GM12873 (cell line): ENCODE measurements at regions not wholly inside any gene's neighbourhood (a gene's known extent, or its start where the extent isn't known, plus 50 kb on each side); places are given as distances from the start of the nearest gene placed in this dataset.

ENCODE experiments used
- TF ChIP-seq, protein P1 (sequence below): IDR thresholded peaks from 2 replicates; pipeline ENCODE4 v1.5.1; 2012; ENCODE audit warnings: low read depth, mild to moderate bottlenecking, moderate library complexity, low read length, control low read depth; ENCODE audit not compliant: insufficient read depth; ENCODE audit errors: missing control alignments

DNA sequence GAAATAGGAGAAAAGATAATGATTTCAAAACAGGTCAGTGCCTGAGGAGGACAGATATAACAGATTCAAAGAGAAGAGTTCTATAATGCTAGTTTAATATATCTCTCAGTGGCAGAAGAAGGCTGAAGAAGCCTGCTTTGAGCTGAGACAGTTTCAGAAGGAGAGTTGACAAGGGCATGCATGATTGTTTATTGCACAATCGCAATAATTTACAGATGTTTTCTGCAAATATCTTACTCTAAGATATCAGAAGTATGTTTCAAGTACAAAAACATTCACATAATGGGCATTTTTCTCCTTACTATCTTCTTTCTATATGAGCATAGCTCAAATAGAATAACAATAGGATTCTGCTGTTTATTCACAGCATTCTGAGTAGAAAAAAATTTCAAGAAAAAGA is 557.7 kb upstream of the NRSN1 start:
- TF ChIP-seq, protein P1, sequence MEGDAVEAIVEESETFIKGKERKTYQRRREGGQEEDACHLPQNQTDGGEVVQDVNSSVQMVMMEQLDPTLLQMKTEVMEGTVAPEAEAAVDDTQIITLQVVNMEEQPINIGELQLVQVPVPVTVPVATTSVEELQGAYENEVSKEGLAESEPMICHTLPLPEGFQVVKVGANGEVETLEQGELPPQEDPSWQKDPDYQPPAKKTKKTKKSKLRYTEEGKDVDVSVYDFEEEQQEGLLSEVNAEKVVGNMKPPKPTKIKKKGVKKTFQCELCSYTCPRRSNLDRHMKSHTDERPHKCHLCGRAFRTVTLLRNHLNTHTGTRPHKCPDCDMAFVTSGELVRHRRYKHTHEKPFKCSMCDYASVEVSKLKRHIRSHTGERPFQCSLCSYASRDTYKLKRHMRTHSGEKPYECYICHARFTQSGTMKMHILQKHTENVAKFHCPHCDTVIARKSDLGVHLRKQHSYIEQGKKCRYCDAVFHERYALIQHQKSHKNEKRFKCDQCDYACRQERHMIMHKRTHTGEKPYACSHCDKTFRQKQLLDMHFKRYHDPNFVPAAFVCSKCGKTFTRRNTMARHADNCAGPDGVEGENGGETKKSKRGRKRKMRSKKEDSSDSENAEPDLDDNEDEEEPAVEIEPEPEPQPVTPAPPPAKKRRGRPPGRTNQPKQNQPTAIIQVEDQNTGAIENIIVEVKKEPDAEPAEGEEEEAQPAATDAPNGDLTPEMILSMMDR = no peak

DNA sequence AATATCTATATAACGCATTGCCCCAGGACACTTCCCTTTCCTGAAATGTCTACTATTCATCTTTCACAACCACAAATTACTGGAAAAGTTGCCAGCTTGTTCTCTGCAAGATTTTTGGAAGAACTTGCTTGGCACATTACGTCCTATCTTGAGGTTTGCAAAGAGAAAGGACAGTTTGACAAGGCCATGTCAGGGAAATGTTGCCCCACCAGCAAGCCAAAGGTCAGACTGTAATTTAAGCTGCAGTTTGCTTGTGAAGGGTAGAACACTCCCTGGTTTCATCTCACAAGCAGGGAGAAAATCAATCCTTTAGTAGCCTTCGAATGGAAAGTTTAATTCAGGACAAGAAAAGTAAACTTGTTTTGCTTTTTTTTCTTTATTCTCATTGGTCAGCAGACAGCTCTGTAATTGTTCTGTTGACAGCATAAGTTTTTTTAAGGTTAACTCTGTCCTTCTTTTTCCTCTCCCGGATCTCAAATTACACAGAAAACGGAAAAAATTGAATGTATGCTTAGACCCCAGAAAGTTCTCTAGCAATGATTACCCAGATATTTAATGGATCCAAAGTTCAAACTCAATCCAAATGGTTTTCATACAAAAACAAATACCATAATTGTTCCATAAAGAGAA is 541.8 kb upstream of the NRSN1 start:
- TF ChIP-seq, protein P1 = no peak

DNA sequence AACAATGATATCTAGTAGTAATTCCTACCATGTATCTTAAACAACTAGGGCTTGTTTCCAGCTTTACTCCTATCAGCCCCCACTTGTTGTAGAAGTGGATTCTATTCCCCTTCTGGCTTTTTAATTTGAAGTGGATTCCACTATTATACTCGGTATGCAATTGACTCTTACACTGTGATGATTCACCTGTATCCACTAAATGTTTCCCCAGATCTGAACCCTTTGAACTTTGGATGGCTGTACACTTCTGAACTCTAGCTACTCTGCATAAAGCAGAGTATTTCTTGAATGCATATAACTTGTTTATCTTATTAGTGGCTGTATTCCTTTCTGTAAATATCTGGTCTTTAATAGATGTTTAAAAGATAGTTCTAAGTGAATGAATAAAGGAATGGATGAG is 538.4 kb upstream of the NRSN1 start:
- TF ChIP-seq, protein P1 = no peak

DNA sequence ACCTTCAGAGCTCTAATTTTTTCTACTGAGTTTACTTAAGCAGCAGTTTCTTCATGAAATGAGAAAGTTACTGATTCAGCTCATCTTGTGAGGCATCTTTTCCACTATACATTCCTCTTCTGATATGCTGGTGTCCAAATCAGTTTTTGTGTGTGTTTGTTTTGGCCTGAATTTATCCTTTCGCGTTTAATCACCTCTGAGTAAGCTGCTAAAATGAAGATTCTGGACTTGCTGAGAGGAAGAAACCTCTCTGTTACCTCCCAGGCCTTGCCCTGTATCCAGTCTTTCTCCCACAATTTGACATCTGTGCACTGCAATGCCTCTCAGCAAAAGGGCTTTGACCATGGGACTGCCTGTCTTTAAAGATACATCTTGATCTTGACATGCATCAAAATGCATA is 536.2 kb upstream of the NRSN1 start:
- TF ChIP-seq, protein P1 = no peak

DNA sequence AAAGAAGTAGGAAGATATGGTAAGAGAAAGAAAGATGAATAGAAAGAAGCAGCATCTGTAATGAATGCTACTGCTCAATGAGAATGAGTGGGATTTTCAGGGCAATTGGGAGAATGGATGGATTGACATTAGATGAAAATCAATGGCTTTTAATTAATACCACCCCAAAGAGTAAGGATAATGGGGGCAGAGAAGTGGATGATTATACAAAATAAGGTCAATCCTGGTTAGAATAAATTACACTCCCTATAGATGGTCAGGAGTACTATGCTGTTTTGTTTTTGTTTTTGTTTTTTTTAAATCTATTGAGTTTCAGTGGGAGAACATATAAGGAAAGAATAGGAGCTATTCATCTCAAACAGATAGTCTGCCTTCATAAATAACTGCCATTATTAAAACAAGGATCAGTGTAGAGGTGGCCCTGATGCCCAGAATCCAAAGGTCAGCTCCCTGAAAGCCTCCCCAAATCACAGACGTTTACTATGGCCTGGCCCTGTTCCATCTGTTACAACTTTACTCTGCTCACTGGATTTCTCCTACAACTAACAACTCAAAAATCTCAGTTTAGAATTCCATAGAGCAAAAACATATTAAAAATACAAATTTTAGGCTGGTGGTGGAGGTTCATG is 535.4 kb upstream of the NRSN1 start:
- TF ChIP-seq, protein P1 = no peak

DNA sequence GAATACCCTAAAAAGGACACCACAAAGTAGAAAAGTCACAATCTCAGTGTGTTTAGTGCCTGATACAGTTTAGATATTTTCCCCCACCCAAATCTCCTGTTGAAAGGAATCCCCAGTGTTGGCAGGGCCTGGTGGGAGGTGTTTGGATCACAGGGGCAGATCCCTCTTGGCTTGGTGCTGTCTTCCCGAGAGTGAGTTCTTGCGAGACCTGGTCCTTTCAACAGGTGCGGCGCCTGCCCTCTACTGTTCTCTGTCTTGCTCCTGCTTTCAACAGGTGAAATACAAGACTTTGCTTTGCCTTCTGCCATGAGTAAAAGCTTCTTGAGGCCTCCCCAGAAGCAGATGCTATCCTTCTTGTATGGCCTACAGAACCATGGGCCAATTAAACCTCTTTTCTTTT is 534.3 kb upstream of the NRSN1 start:
- TF ChIP-seq, protein P1 = no peak

DNA sequence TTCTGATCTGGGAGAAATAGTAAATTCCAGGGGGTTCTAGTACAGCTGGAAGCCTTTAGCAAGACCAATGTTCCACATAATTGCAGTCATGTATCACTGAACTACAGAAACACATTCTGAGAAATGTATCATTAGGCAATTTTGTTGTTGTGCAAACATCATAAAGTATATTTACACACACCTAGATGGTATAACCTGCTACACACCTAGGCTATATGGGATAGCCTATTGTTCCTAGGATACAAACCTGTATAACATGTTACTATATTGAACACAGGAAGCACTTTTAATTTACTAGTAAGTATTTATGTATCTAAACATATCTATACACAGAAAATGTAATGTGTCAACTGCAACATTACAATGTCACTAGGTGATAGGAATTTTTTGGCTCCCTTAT is 525.9 kb upstream of the NRSN1 start:
- TF ChIP-seq, protein P1 = no peak
